H7 (cell line): ENCODE measurements at regions not wholly inside any gene's neighbourhood (a gene's known extent, or its start where the extent isn't known, plus 50 kb on each side); places are given as distances from the start of the nearest gene placed in this dataset.

ENCODE experiments used
- DNase-seq: peaks from one replicate; pipeline ENCODE4 v3.0.0; 2012
- H3K27me3 ChIP-seq: 2 replicates; pipeline ENCODE4 v1.6.0; 2011; ENCODE audit warnings: mild to moderate bottlenecking, low read length; ENCODE audit not compliant: control insufficient read depth, insufficient read depth
- H3K36me3 ChIP-seq: replicated peaks from 2 replicates; pipeline ENCODE4 v1.5.1; 2011; ENCODE audit warnings: low read length; ENCODE audit not compliant: control insufficient read depth, insufficient read depth
- H3K4me3 ChIP-seq: 2 replicates; pipeline ENCODE4 v1.5.1; 2011; ENCODE audit warnings: low read depth, mild to moderate bottlenecking, control low read depth, low read length, moderate library complexity; ENCODE audit not compliant: insufficient read depth

DNA sequence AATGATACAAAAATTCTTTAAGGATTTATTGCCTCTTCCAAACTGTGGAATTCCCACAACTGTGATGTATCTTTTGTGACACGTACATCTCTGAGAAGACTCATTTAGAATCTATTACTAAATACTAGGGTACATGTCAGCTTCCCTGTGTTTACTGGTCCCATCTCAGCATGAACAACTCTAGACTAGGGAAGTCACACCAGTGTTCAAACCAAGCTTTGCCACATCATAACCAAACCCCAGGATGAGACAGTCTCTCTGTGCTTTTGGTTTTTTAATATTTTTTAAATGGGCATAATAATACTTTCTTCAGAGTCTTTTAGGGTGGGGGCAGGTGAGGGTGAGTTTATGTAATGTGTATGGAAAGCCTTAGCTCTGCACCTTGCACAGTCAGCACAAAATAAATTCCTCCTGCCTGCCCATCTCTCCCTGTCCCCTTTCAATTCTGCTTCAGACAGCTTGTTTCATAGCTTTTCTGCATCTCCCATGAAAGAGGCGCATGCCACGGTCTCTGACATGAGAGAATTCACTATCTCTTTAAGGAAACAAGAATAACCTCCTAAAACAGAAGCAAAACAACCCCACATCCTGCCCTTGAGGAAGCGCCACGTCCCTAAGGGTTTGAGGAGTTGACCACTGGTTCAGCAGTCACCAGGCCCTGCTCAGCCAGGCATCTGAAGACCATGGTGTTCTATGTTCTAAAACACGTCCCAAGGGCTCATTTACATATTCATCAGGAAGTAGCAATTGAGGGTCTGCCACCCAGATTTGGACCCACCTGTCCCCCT lies 174.5 kb downstream of the USP12 start:
- H3K36me3 ChIP-seq, result no peaks in the 10 kb centered on the region
- DNase-seq, result no peak
- H3K27me3 ChIP-seq, result no peaks in the 10 kb centered on the region
- H3K4me3 ChIP-seq, result no peak overlapping the region

DNA sequence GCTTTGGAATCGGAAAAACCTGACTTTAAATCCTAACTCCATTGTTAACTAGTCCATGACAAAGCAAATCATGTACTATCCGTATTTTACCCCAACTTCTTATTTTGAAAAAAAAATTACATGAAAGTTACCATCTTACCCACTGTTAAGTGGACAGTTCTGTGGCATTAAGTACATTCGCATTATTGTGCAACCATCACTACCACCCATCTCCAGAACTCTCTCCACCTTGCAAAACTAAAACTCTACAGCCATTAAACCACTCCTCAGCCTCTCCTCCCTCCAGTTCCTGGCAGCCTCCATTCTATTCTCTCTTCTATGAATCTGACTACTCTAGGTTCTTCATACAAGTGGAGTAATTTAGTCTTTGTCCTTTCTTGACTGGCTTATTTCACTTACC lies 176.5 kb downstream of the USP12 start:
- no peak for DNase-seq
- Histone ChIP-seq H3K27me3 (no peaks in the 10 kb centered on the region), H3K36me3 (no peaks in the 10 kb centered on the region), H3K4me3 (no peak overlapping the region)

DNA sequence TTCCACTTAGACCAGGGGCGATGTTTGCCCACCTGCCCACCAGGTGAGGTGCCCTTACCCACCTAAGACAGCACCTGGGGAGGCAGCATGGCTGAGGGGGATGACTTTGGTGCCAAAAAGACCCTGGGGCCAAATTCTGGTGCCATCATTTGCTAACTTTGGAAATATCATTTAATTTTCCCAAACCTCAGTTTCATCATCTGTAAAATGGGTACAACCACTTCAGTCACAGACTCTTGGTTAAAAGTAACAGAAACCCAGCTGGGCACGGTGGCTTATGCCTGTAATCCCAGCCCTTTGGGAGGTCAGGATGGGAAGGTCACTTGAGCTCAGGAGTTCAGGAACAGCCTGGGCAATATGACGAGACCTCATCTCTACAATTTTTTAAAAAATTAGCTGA lies 177.8 kb downstream of the USP12 start:
- Histone ChIP-seq H3K4me3 (no peak overlapping the region), H3K36me3 (no peaks in the 10 kb centered on the region), H3K27me3 (no peaks in the 10 kb centered on the region)
- DNase-seq, result no peak

GRCh38 chr13:26992951-26993719 lies 178.5 kb downstream of the USP12 start:
- Histone ChIP-seq H3K36me3 (no peaks in the 10 kb centered on the region), H3K27me3 (no peaks in the 10 kb centered on the region), H3K4me3 (no peak overlapping the region)
- no peak for DNase-seq

- Histone ChIP-seq H3K27me3 (no peaks in the 10 kb centered on the region), H3K36me3 (no peaks in the 10 kb centered on the region), H3K4me3 (no peak overlapping the region)
- DNase-seq, result no peak
Observed at GRCh38 chr13:26991508-26992181, 180.0 kb downstream of the USP12 start.

GRCh38 chr13:26989957-26990713 lies 181.5 kb downstream of the USP12 start:
- DNase-seq, result no peak
- no peaks in the 10 kb centered on the region for H3K27me3 ChIP-seq
- no peaks in the 10 kb centered on the region for H3K36me3 ChIP-seq
- H3K4me3 ChIP-seq, result no peak overlapping the region

GRCh38 chr13:26989261-26989956 lies 182.2 kb downstream of the USP12 start:
- no peak for DNase-seq
- no peaks in the 10 kb centered on the region for H3K27me3 ChIP-seq

DNA sequence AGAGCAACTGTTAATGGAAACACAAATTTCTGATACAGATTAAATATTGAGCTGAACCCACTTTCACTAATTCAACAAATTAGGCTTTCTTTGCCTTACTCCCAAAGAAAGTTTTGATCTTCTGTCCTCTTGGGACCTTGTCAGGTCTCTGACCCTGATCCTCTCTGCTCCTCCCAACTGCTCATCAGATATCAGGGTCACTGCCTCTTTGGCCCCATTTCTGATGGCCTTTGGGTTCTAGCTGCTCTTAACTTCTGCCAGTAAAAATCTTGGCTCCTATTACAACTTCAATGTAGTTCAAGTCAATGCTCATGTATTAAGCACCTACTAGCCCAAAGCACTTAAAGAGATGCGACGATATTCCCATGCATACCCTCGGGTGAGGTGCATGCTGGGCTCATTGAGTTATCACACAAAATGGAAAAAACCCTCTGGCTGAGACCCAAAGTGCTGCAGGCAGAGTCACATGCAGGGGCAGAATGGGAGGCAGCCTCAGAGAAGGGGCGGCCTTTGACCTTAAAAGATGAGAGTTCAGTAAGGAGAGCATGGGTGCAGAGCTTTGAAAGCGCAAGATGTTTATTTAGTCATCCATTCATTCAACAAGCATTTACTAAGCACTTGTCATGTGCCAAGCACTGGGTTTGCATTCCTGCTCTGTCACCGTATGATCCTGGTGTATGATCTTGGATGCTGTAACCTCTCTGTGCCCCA lies 183.4 kb downstream of the USP12 start:
- H3K36me3 ChIP-seq, result no peaks in the 10 kb centered on the region
- no peak overlapping the region for H3K4me3 ChIP-seq
- DNase-seq, result no peak
- no peaks in the 10 kb centered on the region for H3K27me3 ChIP-seq

More at GRCh38 chr13:26989261-26989956, 182.2 kb downstream of the USP12 start:
- Histone ChIP-seq H3K4me3 (no peak overlapping the region), H3K36me3 (no peaks in the 10 kb centered on the region)

DNA sequence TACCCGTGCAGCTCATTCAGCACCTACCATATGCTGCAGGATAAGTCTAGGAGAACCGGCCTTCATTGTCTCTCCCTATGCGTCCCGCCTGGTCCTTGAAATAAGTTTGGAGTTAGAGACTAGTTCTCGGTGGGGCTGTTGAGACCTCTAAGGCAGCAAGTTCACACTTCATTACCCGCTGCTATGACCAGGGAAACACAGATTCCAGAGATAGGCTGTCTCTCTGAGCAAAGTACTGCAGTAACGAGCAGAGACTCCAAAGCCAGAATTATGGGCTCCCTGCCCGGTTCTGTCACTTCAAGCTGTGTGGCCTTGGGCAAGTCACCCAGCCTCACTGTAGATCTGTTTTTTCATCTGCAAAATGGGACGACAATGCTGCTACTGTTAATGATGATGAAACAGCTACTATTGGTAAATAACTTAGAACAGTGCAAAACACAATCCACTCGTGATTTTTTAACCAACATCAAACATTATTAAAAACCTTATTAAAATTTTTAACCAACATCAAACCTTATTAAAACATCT lies 184.1 kb downstream of the USP12 start:
- Histone ChIP-seq H3K27me3 (no peaks in the 10 kb centered on the region), H3K36me3 (no peaks in the 10 kb centered on the region)

GRCh38 chr13:26985285-26985878 lies 186.2 kb downstream of the USP12 start:
- peak; percentile 78 for DNase-seq
- Histone ChIP-seq H3K36me3 (no peaks in the 10 kb centered on the region), H3K4me3 (no peak overlapping the region), H3K27me3 (no peaks in the 10 kb centered on the region)

More for the DNA sequence above, 184.1 kb downstream of the USP12 start:
- no peak for DNase-seq
- no peak overlapping the region for H3K4me3 ChIP-seq

DNA sequence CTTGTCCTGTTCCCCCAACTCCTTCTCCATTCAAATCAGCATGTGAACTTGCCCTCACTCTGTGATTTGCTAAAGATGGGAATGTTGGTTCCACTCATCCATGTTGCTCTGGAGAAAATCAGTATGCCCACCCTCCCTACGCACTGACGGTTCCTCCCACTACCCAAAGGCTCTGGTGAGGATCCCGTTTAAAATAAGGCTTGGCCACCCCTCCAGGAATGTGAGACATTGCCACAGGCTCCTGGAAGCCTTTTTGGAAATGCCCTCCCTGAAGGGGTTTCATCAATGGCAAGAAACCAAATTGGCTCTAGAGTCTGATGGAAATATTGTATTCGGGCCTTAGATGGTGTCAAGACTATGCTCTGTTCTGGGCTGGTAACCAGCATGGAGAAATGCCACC lies 187.3 kb downstream of the USP12 start:
- Histone ChIP-seq H3K27me3 (no peaks in the 10 kb centered on the region), H3K4me3 (no peak overlapping the region), H3K36me3 (no peaks in the 10 kb centered on the region)
- no peak for DNase-seq

DNA sequence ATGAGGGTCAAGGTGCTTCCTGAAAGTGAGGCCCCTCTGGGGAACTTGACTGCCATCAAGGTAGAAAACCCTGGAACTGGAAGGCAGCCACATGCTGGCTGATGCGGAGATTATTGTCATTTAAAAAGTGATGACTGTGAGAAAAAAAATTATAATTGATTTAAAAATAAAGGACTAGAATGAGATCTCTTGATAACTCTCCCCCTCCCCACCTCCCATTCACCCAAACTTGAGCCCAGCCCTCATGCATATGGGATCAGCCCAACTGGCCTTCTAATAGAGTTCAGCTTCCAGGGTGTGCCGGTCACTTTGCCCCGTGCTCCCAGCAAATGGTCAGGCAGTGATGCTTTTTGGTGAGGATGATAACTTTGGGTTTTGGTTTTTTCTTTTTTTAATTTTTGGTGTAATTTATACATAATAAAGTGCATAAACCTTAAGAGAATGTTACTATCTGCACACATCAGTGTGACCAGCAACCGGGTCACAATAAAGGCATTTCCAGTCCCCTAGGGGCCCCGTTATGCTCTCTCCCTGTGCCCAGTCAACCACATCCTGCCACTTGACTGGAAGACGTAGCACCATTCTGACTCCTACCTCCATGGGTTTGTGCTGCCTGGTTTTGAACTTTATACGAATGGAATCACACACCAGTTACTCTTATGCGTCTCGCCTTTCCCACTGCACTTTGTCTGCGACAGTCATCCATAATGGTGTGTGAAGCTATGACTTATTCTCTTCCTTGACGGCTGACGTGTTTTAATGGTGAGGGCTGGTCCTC lies 187.9 kb downstream of the USP12 start:
- no peak for DNase-seq
- Histone ChIP-seq H3K36me3 (no peaks in the 10 kb centered on the region), H3K27me3 (no peaks in the 10 kb centered on the region), H3K4me3 (no peak overlapping the region)
